ENCODE measurements at regions not wholly inside any gene's neighbourhood (a gene's known extent, or its start where the extent isn't known, plus 50 kb on each side); places are given as distances from the start of the nearest gene placed in this dataset.

DNA sequence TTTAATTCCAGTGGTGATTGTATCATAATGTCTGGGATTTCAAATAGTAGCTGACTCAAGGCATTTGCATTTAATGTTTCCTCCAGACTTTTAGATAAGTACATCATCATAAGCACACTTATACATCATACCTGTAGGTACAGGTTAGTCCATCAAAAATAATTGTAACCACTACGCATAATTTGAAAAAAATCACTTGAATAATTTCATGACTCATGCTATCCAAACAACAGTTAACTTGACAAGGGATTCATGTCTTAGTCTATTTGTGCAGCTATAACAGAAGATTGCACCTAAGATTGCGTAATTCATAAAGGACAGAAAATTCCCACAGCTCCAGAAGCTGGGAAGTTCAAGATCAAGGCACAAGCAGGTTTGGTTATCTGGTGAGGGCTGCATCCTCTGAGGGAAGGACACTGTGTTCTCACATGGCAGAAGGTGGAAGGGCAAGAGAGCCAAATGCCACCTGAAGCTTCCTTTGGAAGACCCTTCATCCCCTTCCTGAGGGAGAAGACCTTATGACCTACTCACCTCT, 801.7 kb upstream of the BRINP3 start:
- WGBS (ENCODE audit: insufficient coverage, low lambda C conversion rate): no CpG with 5 or more reads among the region's 2 CpGs
- H3K27me3 ChIP-seq (ENCODE audit: control insufficient read depth, insufficient read depth, low read length): no peaks in the 10 kb centered on the region
- no peaks in the 10 kb centered on the region for H3K36me3 ChIP-seq (ENCODE audit: control insufficient read depth, insufficient read depth, low read length)
- H3K27ac ChIP-seq (ENCODE audit: low read length): no peak overlapping the region
- H3K9me3 ChIP-seq (ENCODE audit: control insufficient read depth, low read depth, low read length): peaks cover 7% of the 10 kb centered on the region
- H3K4me3 ChIP-seq (ENCODE audit: low read length): no peak overlapping the region
- DNase-seq: no peak
- no peaks in the 10 kb centered on the region for H3K4me1 ChIP-seq (ENCODE audit: control insufficient read depth, insufficient read depth, low read length)

DNA sequence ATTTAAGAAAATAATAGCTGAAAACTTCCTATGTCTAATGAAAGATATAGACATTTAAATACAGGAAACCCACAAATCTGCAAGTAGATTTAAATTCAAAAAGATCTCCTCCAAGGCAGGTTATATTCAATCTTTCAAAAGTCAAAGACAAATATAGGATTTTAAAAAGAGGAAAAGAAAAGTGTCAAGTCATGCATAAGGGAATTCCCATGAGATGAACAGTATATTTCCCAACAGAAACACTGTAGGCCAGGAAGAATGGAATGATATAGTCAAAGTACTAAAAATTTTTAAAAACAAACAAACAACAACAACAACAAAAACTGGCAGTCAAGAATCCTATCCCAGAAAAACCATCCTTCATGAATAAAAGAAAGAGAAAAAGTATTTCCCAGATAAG, 806.5 kb upstream of the BRINP3 start:
- Histone ChIP-seq H3K4me1 (ENCODE audit: control insufficient read depth, insufficient read depth, low read length) (no peaks in the 10 kb centered on the region), H3K27me3 (ENCODE audit: control insufficient read depth, insufficient read depth, low read length) (no peaks in the 10 kb centered on the region), H3K9me3 (ENCODE audit: control insufficient read depth, low read depth, low read length) (peaks cover 13% of the 10 kb centered on the region), H3K4me3 (ENCODE audit: low read length) (no peak overlapping the region), H3K36me3 (ENCODE audit: control insufficient read depth, insufficient read depth, low read length) (no peaks in the 10 kb centered on the region), H3K27ac (ENCODE audit: low read length) (no peak overlapping the region)
- no peak for DNase-seq

DNA sequence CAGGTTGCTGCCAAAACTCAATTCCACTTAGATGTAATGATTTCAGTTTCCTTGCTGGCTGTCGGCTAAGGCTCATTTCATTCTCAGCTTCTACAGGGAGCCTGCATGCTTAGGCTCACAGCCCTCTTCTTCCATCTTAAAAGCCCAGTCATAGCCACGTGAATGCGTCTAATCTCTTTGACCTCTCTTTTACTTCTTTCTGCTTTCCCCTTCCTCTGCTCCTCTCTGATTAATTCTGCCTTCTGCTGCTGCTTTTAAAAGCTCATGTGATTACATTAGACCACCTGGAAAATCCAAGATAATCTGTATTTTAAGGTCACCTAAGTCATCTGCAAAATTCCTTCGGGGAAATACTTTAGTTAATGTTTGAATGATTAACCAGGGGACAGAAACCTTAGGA, 812.8 kb upstream of the BRINP3 start:
- Histone ChIP-seq H3K27me3 (ENCODE audit: control insufficient read depth, insufficient read depth, low read length) (no peaks in the 10 kb centered on the region), H3K4me3 (ENCODE audit: low read length) (no peak overlapping the region), H3K9me3 (ENCODE audit: control insufficient read depth, low read depth, low read length) (no peaks in the 10 kb centered on the region), H3K36me3 (ENCODE audit: control insufficient read depth, insufficient read depth, low read length) (no peaks in the 10 kb centered on the region), H3K27ac (ENCODE audit: low read length) (no peak overlapping the region), H3K4me1 (ENCODE audit: control insufficient read depth, insufficient read depth, low read length) (no peaks in the 10 kb centered on the region)
- WGBS (ENCODE audit: insufficient coverage, low lambda C conversion rate): 23% methylated on average over 2 of the region's 4 CpGs
- DNase-seq: peak; percentile 27 to 44

DNA sequence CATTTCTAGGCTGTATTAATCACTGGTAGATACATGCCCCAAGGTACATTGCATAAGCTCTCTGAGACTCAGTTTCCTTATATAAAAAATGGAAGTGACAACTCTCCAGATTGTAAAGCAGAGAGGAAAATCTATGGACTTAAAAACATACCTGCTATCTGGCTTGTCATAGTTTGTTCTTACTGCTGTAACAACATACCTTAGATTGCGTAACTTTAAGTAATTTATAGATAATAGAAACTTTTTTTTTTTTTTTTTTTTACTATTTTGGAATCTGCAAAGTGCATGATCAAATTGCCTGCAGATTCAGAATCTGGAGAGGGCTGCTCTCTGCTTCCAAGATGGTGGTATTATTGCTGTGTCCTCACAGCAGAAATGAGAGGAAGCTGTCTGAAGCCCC, 827.7 kb upstream of the BRINP3 start:
- no peaks in the 10 kb centered on the region for H3K36me3 ChIP-seq (ENCODE audit: control insufficient read depth, insufficient read depth, low read length)
- peaks cover 6% of the 10 kb centered on the region for H3K9me3 ChIP-seq (ENCODE audit: control insufficient read depth, low read depth, low read length)
- no peak for DNase-seq
- no CpG with 5 or more reads among the region's 1 CpG for WGBS (ENCODE audit: insufficient coverage, low lambda C conversion rate)
- no peak overlapping the region for H3K4me3 ChIP-seq (ENCODE audit: low read length)
- no peaks in the 10 kb centered on the region for H3K27me3 ChIP-seq (ENCODE audit: control insufficient read depth, insufficient read depth, low read length)
- H3K27ac ChIP-seq (ENCODE audit: low read length): no peak overlapping the region
- H3K4me1 ChIP-seq (ENCODE audit: control insufficient read depth, insufficient read depth, low read length): no peaks in the 10 kb centered on the region

DNA sequence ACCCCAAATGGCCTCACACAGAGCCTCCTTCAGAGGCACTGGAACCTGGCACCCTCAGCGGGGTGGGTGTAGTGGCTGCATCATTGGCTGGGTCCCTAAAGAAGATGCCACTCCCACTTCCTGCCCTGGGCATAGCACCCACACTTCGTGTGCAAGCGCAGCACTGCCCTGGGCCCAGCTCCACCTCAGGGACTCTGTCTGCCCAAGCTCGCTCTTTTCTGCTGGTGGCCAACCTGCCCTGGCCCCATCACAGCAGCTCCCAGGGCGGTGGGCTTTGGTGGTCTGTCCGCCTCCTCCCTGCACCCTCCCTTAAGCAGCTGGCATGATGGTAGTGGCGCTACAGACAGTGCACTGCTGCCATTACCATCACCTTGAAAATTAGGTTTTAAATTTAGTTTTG, 829.3 kb upstream of the BRINP3 start:
- H3K27ac ChIP-seq (ENCODE audit: low read length): no peak overlapping the region
- no peaks in the 10 kb centered on the region for H3K27me3 ChIP-seq (ENCODE audit: control insufficient read depth, insufficient read depth, low read length)
- H3K36me3 ChIP-seq (ENCODE audit: control insufficient read depth, insufficient read depth, low read length): no peaks in the 10 kb centered on the region
- WGBS (ENCODE audit: insufficient coverage, low lambda C conversion rate): no CpG with 5 or more reads among the region's 7 CpGs
- no peaks in the 10 kb centered on the region for H3K4me1 ChIP-seq (ENCODE audit: control insufficient read depth, insufficient read depth, low read length)
- H3K9me3 ChIP-seq (ENCODE audit: control insufficient read depth, low read depth, low read length): peaks cover 6% of the 10 kb centered on the region
- H3K4me3 ChIP-seq (ENCODE audit: low read length): no peak overlapping the region
- DNase-seq: no peak

DNA sequence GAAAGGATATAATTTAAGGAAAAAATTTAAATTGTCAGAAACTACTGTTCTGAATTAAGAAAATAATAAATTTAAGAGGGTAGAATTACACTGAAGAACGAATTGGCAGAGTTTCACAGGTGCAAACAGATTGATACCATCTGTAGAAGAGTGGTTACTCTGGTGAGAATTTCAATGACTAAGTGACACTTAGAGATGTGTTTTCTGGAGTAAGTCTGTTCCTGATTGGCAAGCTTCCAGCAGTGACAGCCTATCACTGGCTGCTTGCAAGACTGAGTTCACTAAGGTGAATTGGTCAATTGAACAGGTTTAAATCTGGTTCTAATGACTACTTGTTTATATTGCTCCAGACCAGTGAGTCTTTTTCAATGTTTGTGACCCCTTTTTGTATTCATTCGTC, 838.2 kb upstream of the RGS18 start:
- 83% methylated on average over 2 of the region's 2 CpGs for WGBS (ENCODE audit: insufficient coverage, low lambda C conversion rate)
- no peak for DNase-seq
- Histone ChIP-seq H3K9me3 (ENCODE audit: control insufficient read depth, low read depth, low read length) (no peaks in the 10 kb centered on the region), H3K36me3 (ENCODE audit: control insufficient read depth, insufficient read depth, low read length) (no peaks in the 10 kb centered on the region), H3K4me3 (ENCODE audit: low read length) (no peak overlapping the region), H3K4me1 (ENCODE audit: control insufficient read depth, insufficient read depth, low read length) (no peaks in the 10 kb centered on the region), H3K27me3 (ENCODE audit: control insufficient read depth, insufficient read depth, low read length) (no peaks in the 10 kb centered on the region), H3K27ac (ENCODE audit: low read length) (no peak overlapping the region)

DNA sequence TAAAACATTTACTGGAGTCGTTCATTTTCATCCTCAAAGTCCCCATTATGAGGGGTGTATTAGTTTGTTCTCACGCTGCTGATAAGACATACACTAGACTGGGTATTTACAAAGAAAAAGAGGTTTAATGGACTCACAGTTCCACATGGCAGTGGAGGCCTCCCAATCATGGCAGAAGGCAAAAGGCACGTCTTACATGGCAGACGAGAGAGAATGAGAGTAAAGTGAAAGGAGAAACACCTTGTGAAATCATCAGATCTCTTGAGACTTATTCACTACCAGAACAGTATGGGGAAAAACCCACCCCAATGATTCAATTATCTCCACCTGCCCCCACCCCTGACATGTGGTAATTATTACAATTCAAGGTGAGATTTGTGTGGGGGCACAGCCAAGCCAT, 830.4 kb upstream of the RGS18 start:
- no CpG with 5 or more reads among the region's 4 CpGs for WGBS (ENCODE audit: insufficient coverage, low lambda C conversion rate)
- H3K4me1 ChIP-seq (ENCODE audit: control insufficient read depth, insufficient read depth, low read length): no peaks in the 10 kb centered on the region
- H3K36me3 ChIP-seq (ENCODE audit: control insufficient read depth, insufficient read depth, low read length): no peaks in the 10 kb centered on the region
- H3K27me3 ChIP-seq (ENCODE audit: control insufficient read depth, insufficient read depth, low read length): no peaks in the 10 kb centered on the region
- no peaks in the 10 kb centered on the region for H3K9me3 ChIP-seq (ENCODE audit: control insufficient read depth, low read depth, low read length)
- no peak overlapping the region for H3K4me3 ChIP-seq (ENCODE audit: low read length)
- no peak for DNase-seq
- no peak overlapping the region for H3K27ac ChIP-seq (ENCODE audit: low read length)

DNA sequence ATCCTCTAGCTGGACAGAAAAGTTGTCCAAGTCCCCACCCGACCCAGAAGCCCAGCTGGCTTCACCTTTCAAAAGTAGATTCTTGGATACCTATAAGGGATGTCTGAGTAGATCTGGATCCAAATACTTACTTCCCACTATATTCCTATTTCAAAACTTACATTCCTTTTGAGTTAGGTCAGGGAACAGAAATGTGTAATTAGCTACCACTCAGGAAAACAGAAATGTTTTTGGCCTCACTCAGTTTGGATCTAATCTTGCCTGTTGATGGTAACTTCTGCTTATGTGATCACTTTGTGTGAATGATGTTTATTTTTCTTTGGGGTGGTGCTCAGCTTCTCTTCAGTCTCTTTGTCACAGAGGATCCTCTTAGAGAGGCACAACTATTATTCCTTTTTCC, 814.4 kb upstream of the RGS18 start:
- no CpG with 5 or more reads among the region's 1 CpG for WGBS (ENCODE audit: insufficient coverage, low lambda C conversion rate)
- H3K4me1 ChIP-seq (ENCODE audit: control insufficient read depth, insufficient read depth, low read length): no peaks in the 10 kb centered on the region
- H3K27ac ChIP-seq (ENCODE audit: low read length): no peak overlapping the region
- no peak overlapping the region for H3K4me3 ChIP-seq (ENCODE audit: low read length)
- H3K9me3 ChIP-seq (ENCODE audit: control insufficient read depth, low read depth, low read length): no peaks in the 10 kb centered on the region
- no peaks in the 10 kb centered on the region for H3K27me3 ChIP-seq (ENCODE audit: control insufficient read depth, insufficient read depth, low read length)
- no peak for DNase-seq
- no peaks in the 10 kb centered on the region for H3K36me3 ChIP-seq (ENCODE audit: control insufficient read depth, insufficient read depth, low read length)

DNA sequence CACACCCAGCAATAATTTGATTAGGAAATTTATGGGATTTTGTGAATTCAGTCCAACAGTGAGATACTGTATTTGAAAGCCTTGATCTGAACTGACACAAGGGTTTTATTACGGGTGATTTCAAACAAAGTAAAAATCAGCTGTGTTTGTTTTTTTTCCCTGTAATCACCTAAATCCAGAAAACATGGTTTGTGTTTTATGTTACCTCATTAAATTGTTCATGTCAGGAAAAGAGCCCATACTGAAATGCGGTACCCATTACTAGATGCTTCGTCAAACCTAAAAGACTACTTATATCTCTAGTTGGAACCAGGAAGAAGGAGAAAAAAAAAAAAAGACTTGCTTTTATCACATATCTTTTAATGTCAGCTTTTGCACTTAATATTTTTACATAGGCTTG, 811.9 kb upstream of the RGS18 start:
- Histone ChIP-seq H3K4me1 (ENCODE audit: control insufficient read depth, insufficient read depth, low read length) (no peaks in the 10 kb centered on the region), H3K4me3 (ENCODE audit: low read length) (no peak overlapping the region), H3K27me3 (ENCODE audit: control insufficient read depth, insufficient read depth, low read length) (no peaks in the 10 kb centered on the region), H3K36me3 (ENCODE audit: control insufficient read depth, insufficient read depth, low read length) (no peaks in the 10 kb centered on the region), H3K27ac (ENCODE audit: low read length) (no peak overlapping the region), H3K9me3 (ENCODE audit: control insufficient read depth, low read depth, low read length) (no peaks in the 10 kb centered on the region)
- 20% methylated on average over 1 of the region's 3 CpGs for WGBS (ENCODE audit: insufficient coverage, low lambda C conversion rate)
- DNase-seq: peak in 1 of 2 donors; percentile 1

DNA sequence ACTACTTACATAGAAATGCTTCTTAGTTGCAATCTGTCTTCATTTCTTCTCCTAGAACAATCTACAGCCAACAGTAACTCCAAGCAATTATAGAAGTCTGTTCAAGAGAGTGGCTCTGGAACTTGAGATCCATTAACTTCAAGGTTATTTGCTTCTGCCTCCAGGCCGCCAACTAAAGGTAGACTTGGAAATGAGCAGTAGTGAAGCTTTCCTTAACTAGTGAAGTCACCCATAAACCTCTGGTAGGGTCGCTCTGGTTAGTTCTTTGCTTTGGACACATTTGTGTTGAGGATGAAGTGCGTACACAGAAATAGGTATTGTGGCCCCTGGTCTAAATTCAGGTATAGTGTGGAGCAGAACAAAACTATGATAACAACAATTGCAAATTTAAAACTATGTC, 809.9 kb upstream of the RGS18 start:
- Histone ChIP-seq H3K9me3 (ENCODE audit: control insufficient read depth, low read depth, low read length) (no peaks in the 10 kb centered on the region), H3K4me3 (ENCODE audit: low read length) (no peak overlapping the region), H3K27me3 (ENCODE audit: control insufficient read depth, insufficient read depth, low read length) (no peaks in the 10 kb centered on the region), H3K36me3 (ENCODE audit: control insufficient read depth, insufficient read depth, low read length) (no peaks in the 10 kb centered on the region), H3K27ac (ENCODE audit: low read length) (no peak overlapping the region), H3K4me1 (ENCODE audit: control insufficient read depth, insufficient read depth, low read length) (no peaks in the 10 kb centered on the region)
- no peak for DNase-seq
- no CpG with 5 or more reads among the region's 3 CpGs for WGBS (ENCODE audit: insufficient coverage, low lambda C conversion rate)

DNA sequence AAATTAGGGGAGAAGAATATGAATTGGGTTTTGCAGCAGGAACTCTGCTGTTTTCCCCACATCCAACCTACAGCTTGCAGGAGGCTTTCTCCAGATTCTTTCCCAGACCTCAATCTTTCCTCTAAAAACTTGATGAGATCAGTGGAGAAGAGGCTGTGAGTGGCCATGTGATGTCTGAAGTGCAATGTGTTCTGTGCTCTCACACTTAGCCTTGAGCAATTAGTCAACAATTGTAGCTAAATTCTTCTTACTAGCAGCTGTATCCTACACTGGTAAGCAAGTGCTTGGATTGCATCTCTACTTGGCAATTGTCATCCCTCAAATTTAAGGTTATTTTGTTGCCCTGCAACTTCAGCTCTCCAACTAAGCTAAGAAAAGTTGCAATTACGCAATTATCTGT, 807.3 kb upstream of the RGS18 start:
- WGBS (ENCODE audit: insufficient coverage, low lambda C conversion rate): 0% methylated on average over 1 of the region's 1 CpG

More for the DNA sequence above, 807.3 kb upstream of the RGS18 start:
- H3K27me3 ChIP-seq (ENCODE audit: control insufficient read depth, insufficient read depth, low read length): no peaks in the 10 kb centered on the region
- no peaks in the 10 kb centered on the region for H3K9me3 ChIP-seq (ENCODE audit: control insufficient read depth, low read depth, low read length)
- H3K4me1 ChIP-seq (ENCODE audit: control insufficient read depth, insufficient read depth, low read length): no peaks in the 10 kb centered on the region
- no peak for DNase-seq
- no peak overlapping the region for H3K4me3 ChIP-seq (ENCODE audit: low read length)
- no peak overlapping the region for H3K27ac ChIP-seq (ENCODE audit: low read length)
- H3K36me3 ChIP-seq (ENCODE audit: control insufficient read depth, insufficient read depth, low read length): no peaks in the 10 kb centered on the region

Data from large intestine (tissue), 3 donors.